EH (cell line): ENCODE measurements at regions not wholly inside any gene's neighbourhood (a gene's known extent, or its start where the extent isn't known, plus 50 kb on each side); places are given as distances from the start of the nearest gene placed in this dataset.
A peak's percentile ranks its signal among the peaks of the same experiment; 100 is the strongest.

ENCODE experiments used
- DNase-seq: peaks from one replicate; pipeline ENCODE4 v3.0.0-alpha.2; 2015; ENCODE audit warnings: low read depth

GRCh38 chr11:19336331-19336730, 95.6 kb upstream of the E2F8 start:
- no peak for DNase-seq

GRCh38 chr11:19332476-19332875, 91.7 kb upstream of the E2F8 start:
- no peak for DNase-seq

GRCh38 chr11:19330416-19330815, 89.7 kb upstream of the E2F8 start:
- no peak for DNase-seq

- DNase-seq: no peak
These were observed 89.2 kb upstream of the E2F8 start for GRCh38 chr11:19329970-19330369.

GRCh38 chr11:19328586-19329311, 88.0 kb upstream of the E2F8 start:
- no peak for DNase-seq

GRCh38 chr11:19327280-19327679, 86.5 kb upstream of the E2F8 start:
- DNase-seq: no peak

- peak; percentile 43 for DNase-seq
These were observed 85.8 kb upstream of the E2F8 start for GRCh38 chr11:19326499-19326898.

- no peak for DNase-seq
These were observed 82.8 kb upstream of the E2F8 start for GRCh38 chr11:19323502-19323901.

- no peak for DNase-seq
These were observed 80.6 kb upstream of the E2F8 start for GRCh38 chr11:19321351-19321750.

GRCh38 chr11:19320827-19321226, 80.1 kb upstream of the E2F8 start:
- DNase-seq: no peak

GRCh38 chr11:19316434-19316833, 75.7 kb upstream of the E2F8 start:
- no peak for DNase-seq

GRCh38 chr11:19315511-19315910, 74.8 kb upstream of the E2F8 start:
- DNase-seq: no peak

GRCh38 chr11:19313140-19313539, 72.4 kb upstream of the E2F8 start:
- DNase-seq: no peak

- DNase-seq: peak; percentile 66
These were observed 70.7 kb upstream of the E2F8 start for GRCh38 chr11:19311308-19312030.

- DNase-seq: no peak
These were observed 66.8 kb upstream of the E2F8 start for GRCh38 chr11:19307498-19307897.

GRCh38 chr11:19306179-19306944, 65.6 kb upstream of the E2F8 start:
- no peak for DNase-seq

- DNase-seq: peak; percentile 14
These were observed 60.6 kb upstream of the E2F8 start for GRCh38 chr11:19301361-19301760.

- no peak for DNase-seq
These were observed 53.7 kb upstream of the E2F8 start for GRCh38 chr11:19294444-19294843.

- no peak for DNase-seq
These were observed 50.3 kb upstream of the E2F8 start for GRCh38 chr11:19291064-19291463.
